Stimulated activated CD4-positive, alpha-beta T cell treated with anti-CD3 and anti-CD28 coated beads, Interleukin-1b, Interleukin-23, amount 100 ng/mL, for 48 hours (primary cell): ENCODE measurements at regions not wholly inside any gene's neighbourhood (a gene's known extent, or its start where the extent isn't known, plus 50 kb on each side); places are given as distances from the start of the nearest gene placed in this dataset.

Experiments used
- DNase-seq: peaks from one replicate; pipeline ENCODE4 v3.0.0-alpha.2; 2020

DNA sequence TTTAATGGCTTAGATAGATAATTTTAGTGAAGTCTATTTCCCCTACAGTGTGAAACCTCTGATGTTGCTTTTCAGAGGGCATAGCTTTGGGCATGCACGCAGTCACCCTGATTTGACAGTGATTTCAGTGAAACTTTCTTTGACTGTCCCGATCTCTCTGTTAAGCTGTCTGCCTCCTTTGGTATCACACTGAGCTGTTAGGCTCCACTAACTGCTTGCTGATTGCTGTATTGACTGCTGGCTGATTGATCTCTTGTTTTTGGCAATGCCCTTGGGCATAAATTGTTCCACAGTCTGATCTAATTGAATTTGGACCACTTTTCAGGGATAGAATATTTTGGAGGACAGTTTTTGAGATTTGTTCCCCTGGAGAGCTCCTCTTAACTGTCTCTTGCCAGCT lies 68.5 kb upstream of the CCDC54 start:
- no peak for DNase-seq

DNA sequence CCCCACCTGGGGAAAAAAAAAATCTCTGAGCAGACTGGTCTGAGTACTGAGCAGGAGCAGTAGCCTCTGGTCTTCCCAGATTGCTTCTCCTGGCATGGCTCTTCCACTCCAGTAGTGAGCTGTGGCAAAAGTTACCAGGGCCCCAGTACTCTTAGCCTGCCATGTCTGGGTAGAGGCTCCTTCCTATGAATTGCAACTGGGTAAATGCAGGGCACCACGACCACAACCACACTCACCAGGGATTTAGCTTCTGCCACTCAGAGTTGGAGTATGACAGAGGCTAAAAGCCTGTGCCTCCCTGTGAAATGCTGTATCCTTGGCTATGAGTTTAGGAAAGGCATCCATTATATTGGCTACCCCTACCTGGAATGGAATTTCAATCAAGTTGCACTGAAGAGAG lies 67.9 kb upstream of the CCDC54 start:
- DNase-seq = no peak

DNA sequence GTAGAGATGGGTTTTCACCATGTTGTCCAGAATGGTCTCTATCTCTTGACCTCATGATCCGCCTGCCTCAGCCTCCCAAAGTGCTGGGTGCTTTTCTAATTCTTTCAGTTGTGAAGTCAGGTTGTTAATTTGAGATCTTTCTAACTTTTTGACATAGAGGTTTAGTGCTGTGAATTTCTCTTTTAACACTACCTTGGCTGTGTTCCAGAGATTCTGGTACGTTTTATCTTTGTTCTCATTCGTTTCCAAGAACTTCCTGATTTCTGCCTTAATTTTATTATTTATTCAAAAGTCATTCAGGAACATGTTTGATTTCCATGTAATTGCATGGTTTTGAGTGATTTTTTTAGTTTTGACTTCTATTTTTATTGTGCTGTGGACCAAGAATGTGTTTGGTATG lies 63.5 kb upstream of the CCDC54 start:
- DNase-seq = no peak

DNA sequence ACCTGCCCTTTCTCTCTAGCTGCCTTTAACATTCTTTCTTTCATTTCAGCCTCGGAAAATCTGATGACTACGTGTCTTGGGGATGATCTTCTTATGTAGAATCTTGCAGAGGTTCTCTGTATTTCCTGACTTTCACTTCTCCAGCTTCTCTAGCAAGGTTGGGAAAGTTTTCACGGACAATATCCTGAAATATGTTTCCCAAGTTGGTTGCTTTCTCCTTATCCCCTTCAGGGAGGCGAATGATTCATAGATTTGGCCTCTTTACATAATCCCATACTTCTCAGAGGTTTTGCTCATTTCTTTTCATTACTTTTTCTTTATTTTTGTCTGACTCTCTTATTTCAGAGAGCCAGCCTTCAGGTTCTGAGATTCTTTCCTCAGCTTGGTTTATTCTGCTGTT lies 62.1 kb upstream of the CCDC54 start:
- no peak for DNase-seq

DNA sequence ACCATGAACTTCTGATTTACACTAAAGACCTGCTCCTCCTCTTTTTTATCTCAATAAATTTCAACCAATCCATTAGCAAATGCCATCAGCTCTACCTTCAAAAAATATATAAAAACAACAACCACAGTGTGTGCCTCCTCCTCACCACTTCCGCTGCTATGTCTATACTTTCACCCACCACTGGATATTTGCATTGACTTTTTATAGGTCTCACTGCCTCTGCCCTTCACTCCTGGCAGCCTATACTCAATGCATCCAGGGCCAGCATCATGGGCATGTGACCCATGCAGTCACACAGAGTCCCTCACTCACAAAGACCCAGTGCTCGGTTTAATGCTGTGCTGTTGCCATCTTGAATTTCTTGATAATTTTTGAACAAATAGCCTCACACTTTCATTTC lies 53.5 kb upstream of the CCDC54 start:
- no peak for DNase-seq

DNA sequence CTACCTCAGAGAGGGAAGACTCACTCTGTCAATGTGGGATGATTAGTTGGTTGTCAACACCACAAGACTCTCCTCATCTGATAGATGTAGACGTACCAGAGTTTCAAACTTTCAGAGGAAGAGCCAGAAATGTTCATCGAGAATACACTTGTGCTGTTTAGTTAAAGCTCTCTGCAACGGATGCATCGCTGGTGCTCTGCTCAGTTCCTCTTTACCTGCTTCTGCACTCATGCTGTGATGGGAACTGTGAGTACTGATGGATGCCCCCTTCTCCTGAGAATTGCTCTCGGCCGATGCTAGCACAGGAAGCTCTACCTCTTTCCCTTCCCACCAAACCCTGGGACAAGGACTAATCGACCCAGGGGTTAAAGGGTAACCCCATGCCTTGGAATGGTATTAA lies 51.8 kb upstream of the CCDC54 start:
- DNase-seq = no peak
